NCI-H774 (cell line): ENCODE measurements at regions not wholly inside any gene's neighbourhood (a gene's known extent, or its start where the extent isn't known, plus 50 kb on each side); places are given as distances from the start of the nearest gene placed in this dataset.

Experiments
- DNase-seq: peaks from one replicate; lab custom pipeline; 2025; lab: John Stamatoyannopoulos, UW

DNA sequence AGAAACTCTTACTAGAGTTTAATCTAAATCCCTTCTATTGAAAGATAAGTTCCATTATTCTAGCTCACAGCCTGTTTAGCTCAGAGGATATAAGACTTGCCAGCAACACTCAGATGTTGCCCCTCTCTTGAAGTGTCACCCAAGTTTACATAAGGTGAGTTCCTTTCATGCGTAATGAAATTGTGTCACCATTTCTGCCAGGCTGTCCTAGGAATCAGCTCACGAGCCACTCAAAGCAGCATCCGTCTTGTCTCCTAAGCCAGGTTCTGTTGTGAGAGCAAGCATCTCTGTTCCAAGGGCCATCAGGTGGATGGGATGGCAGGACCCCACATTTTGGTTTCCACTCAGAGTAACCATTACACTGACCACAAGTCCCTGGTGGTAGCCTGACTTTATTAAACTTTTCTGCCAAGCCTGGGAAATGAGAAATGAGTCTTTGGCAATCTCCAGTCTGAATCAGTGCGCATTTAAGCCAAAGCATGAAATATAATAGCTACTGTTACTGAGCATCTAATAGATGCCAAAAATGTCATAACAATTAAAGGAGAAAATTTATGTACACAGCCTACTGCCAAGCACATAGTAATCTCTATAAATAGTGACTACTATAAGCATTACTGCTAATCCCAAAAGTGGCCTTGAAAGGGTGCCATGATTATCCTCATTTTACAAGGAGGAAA is 179.6 kb upstream of the MIR17HG start:
- no peak for DNase-seq

DNA sequence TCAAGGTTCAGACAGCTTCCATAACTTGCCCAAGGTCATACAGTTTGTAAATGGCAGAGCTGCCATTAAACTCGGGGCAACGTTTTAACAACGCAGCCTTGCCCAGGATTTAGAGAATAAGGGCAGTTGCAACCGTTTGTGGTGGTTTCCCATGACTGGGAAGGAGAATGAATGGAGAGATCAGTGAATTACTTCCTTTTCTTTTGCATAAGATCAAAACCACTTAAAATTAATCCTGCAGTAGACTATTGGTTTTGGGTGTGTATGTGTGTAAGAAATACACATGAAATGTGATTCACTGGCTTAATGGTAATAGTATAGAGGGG is 179.1 kb upstream of the MIR17HG start:
- DNase-seq, result no peak

GRCh38 chr13:91169321-91170050 is 178.0 kb upstream of the MIR17HG start:
- DNase-seq, result no peak

DNA sequence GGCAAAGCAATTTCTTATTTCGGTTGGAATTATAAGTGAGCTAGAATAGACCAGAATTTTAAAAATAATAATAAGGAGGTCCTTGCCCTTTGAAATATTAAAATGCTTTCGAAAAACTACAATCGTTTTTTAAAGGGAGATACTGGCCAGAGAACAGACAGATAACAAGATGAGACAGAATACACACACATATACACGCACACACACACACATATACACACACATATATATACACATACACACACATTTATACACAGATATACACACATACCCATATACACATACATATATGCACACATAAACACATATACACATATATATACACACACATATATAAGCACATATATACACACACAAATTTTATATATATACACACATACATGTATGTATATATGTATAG is 175.3 kb upstream of the MIR17HG start:
- DNase-seq, result no peak

DNA sequence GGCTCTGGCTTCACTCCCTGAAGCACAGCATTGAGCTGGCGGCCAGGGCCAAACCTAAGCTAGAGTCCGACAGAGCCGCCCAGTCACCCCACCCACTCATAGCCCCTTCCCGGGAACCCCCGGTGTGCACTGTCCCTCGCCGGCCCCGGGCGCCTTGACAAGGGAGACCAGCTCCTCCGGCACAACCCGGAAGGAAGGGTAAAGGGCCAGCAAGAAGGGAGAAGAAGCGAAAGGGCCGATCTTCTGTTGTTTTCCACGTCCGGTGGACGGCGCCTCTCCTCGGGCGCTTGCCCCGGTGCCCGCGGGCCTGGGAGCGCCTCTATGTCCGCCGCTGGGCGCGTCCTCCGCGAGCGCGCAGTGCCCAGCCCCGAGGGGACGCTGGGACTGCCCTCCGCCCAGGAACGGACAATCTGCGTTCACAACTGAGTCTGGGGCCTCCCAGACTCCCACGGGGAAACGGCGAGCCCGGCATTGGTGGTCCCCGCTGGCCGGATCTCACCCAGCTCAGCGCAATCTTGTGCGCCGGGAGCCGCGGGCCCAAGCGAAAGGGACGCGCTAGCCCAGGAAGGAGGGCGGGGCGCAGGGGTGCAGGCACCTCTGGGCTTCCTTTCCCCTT is 172.5 kb upstream of the MIR17HG start:
- no peak for DNase-seq

- no peak for DNase-seq
Measured at GRCh38 chr13:91178099-91178498, 169.4 kb upstream of the MIR17HG start.

DNA sequence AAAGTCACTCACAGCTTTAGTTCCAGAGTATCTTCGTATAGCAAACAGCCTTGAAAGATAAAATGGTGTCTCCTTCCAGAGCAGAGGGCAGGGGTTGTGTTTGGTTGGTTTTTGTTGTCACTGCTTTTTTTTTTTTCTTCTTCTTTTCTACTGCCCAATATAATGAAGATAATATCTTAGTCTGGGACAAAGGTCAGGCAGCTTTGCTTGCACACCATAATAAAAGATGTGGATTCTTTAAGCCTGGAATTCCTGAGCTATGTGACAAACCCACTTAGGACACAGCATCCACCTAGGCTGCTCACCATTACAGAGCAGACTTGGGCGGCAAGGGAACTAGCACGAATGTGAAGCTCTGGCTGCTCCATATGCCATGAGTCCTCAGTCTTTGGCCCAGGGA is 165.6 kb upstream of the MIR17HG start:
- no peak for DNase-seq

DNA sequence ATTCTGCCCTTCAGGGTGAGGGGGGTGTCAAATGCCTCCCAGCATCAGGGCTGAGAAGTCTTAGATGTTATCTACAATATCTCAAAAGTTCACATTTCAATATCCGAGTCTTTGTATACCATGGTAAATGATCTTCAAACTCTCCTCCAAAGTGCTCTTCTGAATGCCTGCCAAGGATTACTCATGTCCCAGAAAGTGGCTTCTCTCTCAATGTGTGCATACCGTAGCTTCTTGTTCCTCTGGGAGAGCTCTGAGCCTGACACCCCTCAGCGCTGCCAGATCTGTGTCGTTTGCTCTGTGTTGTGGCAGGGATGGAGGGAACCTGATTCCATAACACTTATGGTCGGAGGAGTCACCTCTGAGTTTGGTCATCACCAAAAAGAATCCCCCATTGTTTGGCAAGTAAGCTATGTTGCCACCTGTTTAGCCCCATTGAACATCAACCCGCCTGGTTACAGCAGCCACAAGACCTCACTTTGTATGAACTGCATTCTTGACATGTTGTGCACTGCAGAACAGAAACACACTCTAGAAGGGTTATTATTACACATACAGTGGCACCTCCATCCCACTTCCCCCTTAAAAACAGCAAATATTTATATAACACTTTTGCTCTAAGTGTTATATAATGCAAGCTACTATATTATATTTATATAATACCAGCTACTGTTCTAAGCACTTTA is 163.1 kb upstream of the MIR17HG start:
- DNase-seq, result no peak

GRCh38 chr13:91185294-91185863 is 162.1 kb upstream of the MIR17HG start:
- no peak for DNase-seq

- no peak for DNase-seq
Measured at GRCh38 chr13:91187522-91187921, 160.0 kb upstream of the MIR17HG start.

- no peak for DNase-seq
Measured at GRCh38 chr13:91189506-91189905, 158.0 kb upstream of the MIR17HG start.

DNA sequence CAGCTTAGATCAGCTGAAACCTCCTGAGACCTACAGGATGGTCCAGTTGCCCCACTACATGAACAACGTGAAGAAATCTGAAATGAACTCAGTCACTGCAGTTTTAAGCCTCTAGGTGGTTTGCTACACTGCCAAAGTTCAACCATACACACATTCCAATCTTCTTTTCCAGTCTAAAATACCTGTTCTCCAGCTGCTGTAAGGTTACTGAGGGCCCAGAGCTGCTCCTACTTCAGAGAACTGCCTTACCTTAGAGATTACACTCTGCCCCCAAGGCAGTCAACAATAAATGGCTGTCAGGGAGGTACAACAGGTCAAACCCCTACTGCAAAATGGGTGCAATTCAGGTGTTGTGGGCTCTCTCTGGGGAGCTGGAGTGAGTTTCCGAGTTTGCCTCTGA is 154.1 kb upstream of the MIR17HG start:
- DNase-seq, result no peak

DNA sequence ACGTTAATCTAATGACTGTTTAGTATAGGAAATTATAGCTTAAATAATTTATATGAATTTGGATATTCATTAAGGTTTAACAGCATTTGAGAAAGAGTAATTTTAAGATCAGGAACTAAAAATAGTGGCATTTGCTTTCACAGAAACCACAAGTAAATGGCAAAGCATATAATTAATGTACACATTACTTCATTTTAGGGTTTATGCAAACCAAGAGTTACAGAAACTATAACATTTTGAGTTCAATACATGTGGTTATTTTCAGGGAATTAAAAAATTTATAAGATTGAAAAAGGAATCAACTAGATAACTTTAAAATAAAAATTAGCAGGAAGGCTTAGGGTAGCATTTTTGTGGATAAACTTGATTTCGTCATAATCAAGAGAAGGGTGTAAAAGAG is 151.7 kb upstream of the MIR17HG start:
- no peak for DNase-seq

DNA sequence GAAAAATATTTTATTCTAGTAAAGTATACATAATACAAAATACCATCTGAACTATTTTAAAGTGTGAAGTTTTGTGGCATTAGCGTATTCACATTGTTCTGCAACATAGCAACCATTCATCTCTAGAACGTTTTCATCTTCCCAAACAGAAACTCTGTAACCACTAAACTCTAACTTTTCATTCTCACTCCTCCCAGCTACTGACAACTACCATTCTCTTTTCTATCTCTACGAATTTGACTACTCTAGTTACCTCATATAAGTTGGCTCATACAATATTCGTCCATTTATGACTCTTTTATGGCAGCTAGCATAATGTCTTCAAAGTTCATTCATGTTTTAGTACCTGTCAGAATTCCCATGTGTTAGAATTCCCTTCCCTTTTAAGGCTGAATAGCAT is 150.5 kb upstream of the MIR17HG start:
- DNase-seq, result no peak

- DNase-seq, result no peak
Measured at GRCh38 chr13:91199866-91200265, 147.6 kb upstream of the MIR17HG start.

DNA sequence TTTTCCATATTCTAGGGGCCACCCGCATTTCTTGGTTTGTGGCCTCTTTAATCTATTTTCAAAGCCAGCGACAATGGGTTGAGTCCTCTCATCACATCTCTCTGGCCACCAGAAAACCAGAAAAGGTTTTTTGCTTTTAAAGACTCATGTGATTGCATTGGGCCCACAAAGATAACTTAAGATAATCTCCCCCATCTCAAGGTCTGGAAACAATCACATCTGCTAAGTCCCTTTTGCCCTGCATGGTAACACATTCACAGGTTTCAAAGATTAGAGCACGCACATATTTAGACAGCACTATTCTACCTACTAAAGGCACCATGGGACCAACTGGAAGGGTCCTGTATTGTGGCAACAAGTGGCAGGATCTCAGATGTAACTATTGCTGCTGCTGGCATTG is 147.0 kb upstream of the MIR17HG start:
- no peak for DNase-seq

GRCh38 chr13:91203430-91203829 is 144.1 kb upstream of the MIR17HG start:
- peak; percentile 51 for DNase-seq

GRCh38 chr13:91207261-91207660 is 140.2 kb upstream of the MIR17HG start:
- DNase-seq, result no peak

DNA sequence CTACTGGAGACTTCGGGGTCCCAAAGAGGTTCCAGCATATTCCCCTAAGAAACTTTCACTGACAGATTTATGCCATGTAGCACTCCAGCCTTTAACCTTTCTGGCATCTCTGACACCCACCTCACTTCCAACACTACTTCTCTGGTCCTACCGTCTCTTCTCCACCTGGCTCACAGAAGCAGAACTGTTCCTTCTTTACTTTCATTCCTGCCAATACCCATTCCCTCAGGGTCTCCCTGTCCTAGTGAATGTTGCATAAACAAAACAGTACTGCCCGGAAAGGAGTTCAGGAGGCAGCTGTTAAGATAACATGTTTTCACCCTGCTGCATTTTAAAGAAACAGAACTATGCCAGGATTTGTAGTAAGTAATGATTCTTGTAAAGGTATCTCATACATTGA is 136.0 kb upstream of the MIR17HG start:
- no peak for DNase-seq

DNA sequence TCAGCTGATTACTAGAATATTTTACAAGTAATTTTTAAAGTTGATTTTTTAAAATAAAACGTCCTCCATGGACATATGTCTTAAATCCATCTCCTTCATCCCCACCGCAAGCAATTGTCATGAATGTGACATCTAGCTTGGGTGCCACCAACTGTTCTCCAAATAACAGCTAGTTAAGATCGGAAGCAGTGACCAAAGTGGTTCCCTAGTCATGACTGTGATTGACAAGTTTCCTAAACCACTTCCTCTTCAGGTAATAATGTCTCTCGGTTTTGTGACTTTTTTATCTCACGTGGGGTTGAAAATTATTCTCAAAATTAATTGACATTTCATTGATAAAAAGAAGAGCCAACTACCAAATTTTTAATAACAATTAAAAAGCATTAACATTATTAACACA is 135.3 kb upstream of the MIR17HG start:
- no peak for DNase-seq

DNA sequence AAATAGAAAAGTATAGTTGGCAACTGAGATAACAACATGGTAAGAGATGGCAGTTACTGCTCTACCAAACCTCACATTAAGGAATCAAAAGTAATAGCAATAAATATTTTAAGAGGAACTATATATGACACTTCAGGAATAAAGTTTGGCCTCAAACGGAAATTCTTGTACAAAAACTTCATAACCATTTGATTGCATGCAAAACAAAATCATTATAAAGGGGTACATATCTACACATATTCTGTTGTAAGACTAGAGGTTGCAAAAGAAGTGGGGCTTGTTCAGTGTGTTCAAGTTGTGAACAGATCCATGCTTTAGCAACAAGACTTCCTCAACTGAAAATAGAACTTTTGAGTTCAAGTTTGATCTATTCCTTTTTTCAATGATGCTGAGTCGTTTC is 133.5 kb upstream of the MIR17HG start:
- no peak for DNase-seq

GRCh38 chr13:91216928-91217700 is 130.4 kb upstream of the MIR17HG start:
- no peak for DNase-seq
